OCI-LY7 (cell line): ENCODE measurements at regions not wholly inside any gene's neighbourhood (a gene's known extent, or its start where the extent isn't known, plus 50 kb on each side); places are given as distances from the start of the nearest gene placed in this dataset.
"Not testable (repeated sequence)": the region's sequence is repeated elsewhere in the genome, so short reads cannot be mapped to it uniquely, and the experiment has no call there.

Experiments used
- BruUV-seq: library from RNA; stranded (reverse); fragments of 400-500 nt; replicated peaks from 2 replicates; lab custom pipeline; 2021; lab: Mats Ljungman, UMichigan
- CTCF ChIA-PET: fragments of 300-600 bp; sonication (Branson Sonifier 250); formaldehyde crosslinking; loops from one replicate; lab custom pipeline; 2022; ENCODE audit warnings: antibody characterized with exemption; ENCODE audit not compliant: unreplicated experiment; lab: Charles Lee
- POLR2A ChIA-PET: fragments of 300-600 bp; sonication (Branson Sonifier 250); formaldehyde crosslinking; loops from one replicate; lab custom pipeline; 2022; ENCODE audit warnings: antibody characterized with exemption; lab: Charles Lee
- DNase-seq: peaks from one replicate; pipeline ENCODE4 v3.0.0-alpha.2; 2015; ENCODE audit warnings: low spot score
- H2AFZ ChIP-seq: fragments of 200-600 bp; sonication (generic), shearing (Covaris generic); 2 replicates; pipeline ENCODE4 v1.6.1; 2014; ENCODE audit warnings: mild to moderate bottlenecking, antibody characterized with exemption, low read length, moderate library complexity
- H3K27ac ChIP-seq: fragments of 200-600 bp; sonication (generic); 2 replicates; pipeline ENCODE4 v1.5.1; 2014; ENCODE audit warnings: mixed run types, low read depth, mild to moderate bottlenecking, moderate library complexity, low read length, inconsistent platforms; ENCODE audit not compliant: poor library complexity, severe bottlenecking
- H3K36me3 ChIP-seq: fragments of 200-600 bp; sonication (generic); 2 replicates; pipeline ENCODE4 v1.6.1; 2014; ENCODE audit warnings: mild to moderate bottlenecking, antibody characterized with exemption, low read length, moderate library complexity, mixed read lengths; ENCODE audit not compliant: insufficient read depth
- H3K4me1 ChIP-seq: fragments of 200-600 bp; sonication (generic); 2 replicates; pipeline ENCODE4 v1.5.1; 2014; ENCODE audit warnings: mild to moderate bottlenecking, low read length; ENCODE audit not compliant: insufficient read depth, poor library complexity, severe bottlenecking
- H3K4me2 ChIP-seq: fragments of 200-600 bp; sonication (generic); 2 replicates; pipeline ENCODE4 v1.6.1; 2014; ENCODE audit warnings: mild to moderate bottlenecking, low read length
- H3K4me3 ChIP-seq: fragments of 200-600 bp; sonication (generic); 2 replicates; pipeline ENCODE4 v1.5.1; 2014; ENCODE audit warnings: mild to moderate bottlenecking, low read depth, low read length; ENCODE audit not compliant: poor library complexity, severe bottlenecking
- H3K79me2 ChIP-seq: fragments of 200-600 bp; sonication (generic); 2 replicates; pipeline ENCODE4 v1.6.1; 2016; ENCODE audit warnings: low read depth, mild to moderate bottlenecking, low read length, moderate library complexity, mixed read lengths; ENCODE audit not compliant: insufficient read depth
- H3K9me2 ChIP-seq: fragments of 200-600 bp; sonication (generic); 2 replicates; pipeline ENCODE4 v1.6.1; 2016; ENCODE audit warnings: mild to moderate bottlenecking, low read length, mixed read lengths; ENCODE audit not compliant: insufficient read depth
- H3K9me3 ChIP-seq: fragments of 200-600 bp; sonication (generic); 2 replicates; pipeline ENCODE4 v1.6.1; 2014; ENCODE audit warnings: mild to moderate bottlenecking, mixed run types, low read length, mixed read lengths
- H4K20me1 ChIP-seq: fragments of 200-600 bp; sonication (generic); 2 replicates; pipeline ENCODE4 v1.6.1; 2014; ENCODE audit warnings: mild to moderate bottlenecking, antibody characterized with exemption, low read length, moderate library complexity, mixed read lengths; ENCODE audit not compliant: insufficient read depth
- CTCF ChIP-seq: fragments of 200-600 bp; sonication (generic); conservative IDR thresholded peaks from 2 replicates; pipeline ENCODE4 v1.5.1; 2014; ENCODE audit warnings: mild to moderate bottlenecking, antibody characterized with exemption, low read length, moderate library complexity, mixed read lengths
- EZH2phosphoT487 ChIP-seq: fragments of 200-600 bp; sonication (generic); IDR thresholded peaks from 2 replicates; pipeline ENCODE4 v1.6.1; 2018; ENCODE audit warnings: low read depth, borderline replicate concordance, mild to moderate bottlenecking, mixed run types, antibody characterized with exemption, low read length, moderate library complexity, mixed read lengths
- intact Hi-C: fragments of 100-400 bp; cut with micrococcal nuclease; formaldehyde crosslinking; loops from one replicate; pipeline ENCODE4 v1.10.0; 2022; ENCODE audit not compliant: unreplicated experiment

GRCh38 chr6:168915242-168915641, 338.4 kb downstream of the THBS2 start:
- Histone ChIP-seq H2AFZ (no peak overlapping the region), H4K20me1 (no peaks in the 10 kb centered on the region), H3K4me2 (no peak overlapping the region), H3K79me2 (no peaks in the 10 kb centered on the region), H3K4me3 (no peak overlapping the region), H3K9me2 (no peaks in the 10 kb centered on the region), H3K27ac (no peak overlapping the region), H3K36me3 (no peaks in the 10 kb centered on the region), H3K9me3 (no peaks in the 10 kb centered on the region), H3K4me1 (no peaks in the 10 kb centered on the region)
- intact Hi-C loops: no loop called here
- ChIA-PET CTCF (no interaction called here), POLR2A (no interaction called here)
- TF ChIP-seq CTCF (no peak), EZH2phosphoT487 (no peak)
- DNase-seq: no peak
- no TSS peak for BruUV-seq

GRCh38 chr6:168913866-168914469, 339.7 kb downstream of the THBS2 start:
- CTCF ChIA-PET: no interaction called here
- no peaks in the 10 kb centered on the region for H3K79me2 ChIP-seq
- no peaks in the 10 kb centered on the region for H4K20me1 ChIP-seq
- intact Hi-C loops: no loop called here
- H3K27ac ChIP-seq: no peak overlapping the region
- no peak for DNase-seq
- no TSS peak for BruUV-seq
- H3K4me3 ChIP-seq: no peak overlapping the region
- no peak for TF ChIP-seq EZH2phosphoT487
- no peak for TF ChIP-seq CTCF
- POLR2A ChIA-PET: no interaction called here
- H3K9me3 ChIP-seq: no peaks in the 10 kb centered on the region
- no peaks in the 10 kb centered on the region for H3K9me2 ChIP-seq
- H3K4me2 ChIP-seq: no peak overlapping the region
- no peaks in the 10 kb centered on the region for H3K36me3 ChIP-seq
- no peak overlapping the region for H2AFZ ChIP-seq
- H3K4me1 ChIP-seq: no peaks in the 10 kb centered on the region

DNA sequence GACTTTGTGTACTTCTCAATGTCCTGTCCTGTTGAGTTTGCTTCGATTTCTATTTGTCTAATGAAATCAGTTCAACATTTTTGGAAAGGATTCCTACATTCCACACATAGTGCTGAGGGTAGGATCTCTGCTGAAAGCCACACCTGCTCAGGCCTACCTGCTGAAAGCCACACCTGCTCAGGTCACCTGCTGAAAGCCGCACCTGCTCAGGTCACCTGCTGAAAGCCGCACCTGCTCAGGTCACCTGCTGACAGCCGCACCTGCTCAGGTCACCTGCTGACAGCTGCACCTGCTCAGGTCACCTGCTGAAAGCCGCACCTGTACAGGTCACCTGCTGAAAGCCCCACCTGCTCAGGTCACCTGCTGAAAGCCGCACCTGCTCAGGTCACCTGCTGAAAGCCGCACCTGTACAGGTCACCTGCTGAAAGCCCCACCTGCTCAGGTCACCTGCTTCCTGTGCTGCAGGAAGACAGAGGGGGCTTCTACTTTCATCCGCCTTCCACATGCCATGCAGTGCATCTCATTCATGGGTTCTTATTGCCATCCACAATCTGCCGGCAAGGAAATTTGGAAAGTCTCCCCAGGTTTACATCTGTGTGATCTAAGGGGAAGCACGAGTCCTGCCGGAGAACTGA, 340.3 kb downstream of the THBS2 start:
- POLR2A ChIA-PET, CTCF ChIA-PET, H3K79me2 ChIP-seq, H3K4me2 ChIP-seq, H3K9me2 ChIP-seq, H3K36me3 ChIP-seq, H3K4me3 ChIP-seq, H3K4me1 ChIP-seq, H3K27ac ChIP-seq, H3K9me3 ChIP-seq, H2AFZ ChIP-seq, intact Hi-C loops, DNase-seq, BruUV-seq, H4K20me1 ChIP-seq: not testable (repeated sequence)
